GM12878 (cell line): ENCODE measurements at regions not wholly inside any gene's neighbourhood (a gene's known extent, or its start where the extent isn't known, plus 50 kb on each side); places are given as distances from the start of the nearest gene placed in this dataset.

Experiments
- ATAC-seq: fragments of 200-7000 bp; cut with Tn5 transposase; 3 replicates; pipeline ENCODE4 v1.9.1; 2020; ENCODE audit warnings: mild to moderate bottlenecking, moderate library complexity
- BruUV-seq: library from RNA; stranded (reverse); fragments of 400-500 nt; replicated peaks from 2 replicates; lab custom pipeline; 2021; lab: Mats Ljungman, UMichigan
- CTCF ChIA-PET: fragments of 300-600 bp; sonication (Branson Sonifier 250); formaldehyde crosslinking; extraction: SDS; loops from one replicate; lab custom pipeline; 2021; ENCODE audit warnings: inconsistent platforms; lab: Yijun Ruan, JAX
- POLR2A ChIA-PET: fragments of 350-600 bp; formaldehyde crosslinking; extraction: SDS; loops from one replicate; lab custom pipeline; 2021; ENCODE audit warnings: inconsistent platforms; lab: Charles Lee
- RAD21 ChIA-PET: fragments of 300-600 bp; sonication (Branson Sonifier 250); formaldehyde crosslinking; loops from one replicate; lab custom pipeline; 2023; ENCODE audit warnings: antibody characterized with exemption; ENCODE audit not compliant: unreplicated experiment; lab: Charles Lee
- SMC1A ChIA-PET: fragments of 300-600 bp; sonication (Branson Sonifier 250); formaldehyde crosslinking; loops from one replicate; lab custom pipeline; 2023; ENCODE audit not compliant: unreplicated experiment, uncharacterized antibody; lab: Charles Lee
- DNase-seq: peaks from one replicate; pipeline ENCODE4 v3.0.0-alpha.2; 2011; ENCODE audit warnings: low read depth, low spot score
- FAIRE-seq: peaks from 3 replicates; lab custom pipeline; 2011; peaks lifted over from hg19 to GRCh38; lab: Jason Lieb, UNC
- H2AFZ ChIP-seq: 2 replicates; pipeline ENCODE4 v1.6.0; 2011; ENCODE audit warnings: low read depth, low read length, control low read depth; ENCODE audit not compliant: control insufficient read depth
- H3K27ac ChIP-seq: 2 replicates; pipeline ENCODE4 v1.5.1; 2011; ENCODE audit warnings: control low read depth; ENCODE audit not compliant: control insufficient read depth, insufficient read depth
- H3K27me3 ChIP-seq, 2 experiments: replicated peaks in 1 of 2; 2 replicates each; pipeline versions ENCODE4 v1.6.0 to v1.6.1; 2011; ENCODE audit warnings: low read length in 1 of 2; ENCODE audit not compliant: control insufficient read depth in 2 of 2, insufficient read depth in 2 of 2
- H3K36me3 ChIP-seq, 2 experiments: 2 replicates each; pipeline ENCODE4 v1.5.1; 2011; ENCODE audit warnings: low read length in 1 of 2; ENCODE audit not compliant: control insufficient read depth in 2 of 2, insufficient read depth in 2 of 2
- H3K4me1 ChIP-seq: 2 replicates; pipeline ENCODE4 v1.6.1; 2011; ENCODE audit warnings: mild to moderate bottlenecking, low read length, moderate library complexity, mixed read lengths; ENCODE audit not compliant: control insufficient read depth, insufficient read depth
- H3K4me2 ChIP-seq: 2 replicates; pipeline ENCODE4 v1.6.0; 2011; ENCODE audit warnings: control low read depth; ENCODE audit not compliant: control insufficient read depth, insufficient read depth
- H3K4me3 ChIP-seq: fragments of 200-600 bp; sonication (generic); 2 replicates; pipeline ENCODE4 v1.5.1; 2016
- H3K79me2 ChIP-seq: 2 replicates; pipeline ENCODE4 v1.6.0; 2011; ENCODE audit warnings: low read length; ENCODE audit not compliant: control insufficient read depth, insufficient read depth
- H3K9ac ChIP-seq: 2 replicates; pipeline ENCODE4 v1.8.0; 2011; ENCODE audit warnings: low read length, control low read depth, mixed read lengths; ENCODE audit not compliant: control insufficient read depth, insufficient read depth
- H3K9me3 ChIP-seq: replicated peaks from 3 replicates; pipeline ENCODE4 v1.5.1; 2011; ENCODE audit warnings: mild to moderate bottlenecking, low read length; ENCODE audit not compliant: control insufficient read depth, insufficient read depth
- H4K20me1 ChIP-seq: 2 replicates; pipeline ENCODE4 v1.6.0; 2011; ENCODE audit not compliant: control insufficient read depth, insufficient read depth
- CBFB ChIP-seq: IDR thresholded peaks from 2 replicates; pipeline ENCODE4 v1.6.1; 2016; ENCODE audit warnings: antibody characterized with exemption, low read depth
- RAD21 ChIP-seq: IDR thresholded peaks from 2 replicates; pipeline ENCODE4 v1.6.1; 2011; ENCODE audit warnings: mild to moderate bottlenecking, low read depth, low read length, moderate library complexity; ENCODE audit not compliant: insufficient read depth
- SMC3 ChIP-seq: IDR thresholded peaks from 2 replicates; pipeline ENCODE4 v1.6.1; 2011; ENCODE audit warnings: low read length, improper control_type of control experiment, borderline replicate concordance
- STAT1 ChIP-seq: fragments of 450-650 bp; conservative IDR thresholded peaks from 2 replicates; pipeline ENCODE4 v1.6.1; 2014; ENCODE audit warnings: antibody characterized with exemption, mild to moderate bottlenecking
- TCF3 ChIP-seq: IDR thresholded peaks from 2 replicates; pipeline ENCODE4 v1.6.1; 2012; ENCODE audit warnings: low read depth, mild to moderate bottlenecking, low read length, borderline replicate concordance; ENCODE audit not compliant: insufficient read depth
- YY1 ChIP-seq: IDR thresholded peaks from 2 replicates; pipeline ENCODE4 v1.6.1; 2011; ENCODE audit warnings: low read depth, mild to moderate bottlenecking, low read length
- WGBS: methylation state at CpG from one replicate; pipeline ENCODE4 v1.1.6; 2016; ENCODE audit warnings: low lambda C conversion rate; ENCODE audit not compliant: insufficient replicate concordance, insufficient coverage; ENCODE audit errors: missing lambda C conversion rate; 5-methylcytosine and 5-hydroxymethylcytosine counted together
- in situ Hi-C: fragments of 300-500 bp; cut with MboI; formaldehyde crosslinking; loops from 9 replicates; pipeline ENCODE4 v1.14.3; 2018; ENCODE audit warnings: mixed read lengths
- intact Hi-C: fragments of 100-400 bp; cut with micrococcal nuclease; formaldehyde crosslinking; loops from one replicate; pipeline ENCODE4 v1.14.2; 2022; ENCODE audit not compliant: unreplicated experiment
- TF ChIP-seq, protein P1 (sequence below), 3 experiments: IDR thresholded peaks in 2 of 3; conservative IDR thresholded peaks in 1 of 3; 2 replicates each; pipeline ENCODE4 v1.5.1; 2011; ENCODE audit warnings: low read depth in 3 of 3, low read length in 3 of 3, mild to moderate bottlenecking in 3 of 3, control low read depth in 2 of 3, moderate library complexity in 2 of 3, inconsistent platforms in 1 of 3, mixed read lengths in 1 of 3; ENCODE audit not compliant: control insufficient read depth in 2 of 3, insufficient read depth in 1 of 3; ENCODE audit errors: extremely low read depth in 1 of 3

DNA sequence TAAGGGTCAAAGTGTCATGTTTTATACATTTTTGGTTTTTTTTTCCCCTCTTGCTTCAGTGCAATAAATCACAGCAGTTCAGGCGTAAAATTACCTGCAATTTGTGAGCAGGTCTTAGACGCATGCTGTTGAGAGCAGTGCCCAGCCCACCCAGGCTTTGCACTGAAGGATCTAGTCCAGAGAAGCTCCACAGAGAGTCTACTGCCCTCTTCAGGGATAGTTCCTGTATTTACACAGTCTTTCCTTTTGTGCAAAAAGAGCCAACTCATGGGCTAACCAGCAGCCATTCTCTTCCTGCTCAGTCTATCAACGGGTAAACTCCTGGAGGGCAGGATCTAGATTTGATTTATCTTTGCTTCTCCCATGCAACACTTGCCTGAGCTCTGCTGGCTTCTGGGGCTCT lies 82.2 kb upstream of the NAMPT start:
- RAD21 ChIA-PET, result interaction anchor here (0.5 to 7.0 kb wide), 8 partner anchors 21 to 195 kb away, joined by 3 to 82 read pairs (median 3); partner anchors contain the start of gene NAMPT
- SMC1A ChIA-PET, result interaction anchor here (0.8 to 4.0 kb wide), 12 partner anchors 9 to 189 kb away, joined by 3 to 56 read pairs (median 4); no protein-coding TSS in a partner anchor
- Histone ChIP-seq H3K79me2 (no peaks in the 10 kb centered on the region), H3K9me3 (no peaks in the 10 kb centered on the region; the same call in 2 of the 3 replicates), H3K36me3 (no peaks in the 10 kb centered on the region), H3K4me3 (no peak overlapping the region), H2AFZ (peak overlapping the region; percentile 52), H3K4me2 (no peak overlapping the region), H3K9ac (no peak overlapping the region), H3K27me3 (no peaks in the 10 kb centered on the region), H3K4me1 (no peaks in the 10 kb centered on the region), H4K20me1 (no peaks in the 10 kb centered on the region), H3K27ac (no peak overlapping the region)
- peak; percentile 80 for ATAC-seq
- BruUV-seq, result no TSS peak
- DNase-seq, result no peak
- CTCF ChIA-PET, result interaction anchor here (0.7 to 7.1 kb wide), 10 partner anchors 8 to 200 kb away, joined by 3 to 113 read pairs (median 6); partner anchors contain the start of gene NAMPT
- TF ChIP-seq TCF3 (no peak), STAT1 (no peak), RAD21 (peak; percentile 75), CBFB (no peak), YY1 (0 out of 2 replicates have a peak, but pooled peaks have one; percentile 29), SMC3 (peak; percentile 56; the same call in 1 of the 2 replicates)
- TF ChIP-seq, protein P1, sequence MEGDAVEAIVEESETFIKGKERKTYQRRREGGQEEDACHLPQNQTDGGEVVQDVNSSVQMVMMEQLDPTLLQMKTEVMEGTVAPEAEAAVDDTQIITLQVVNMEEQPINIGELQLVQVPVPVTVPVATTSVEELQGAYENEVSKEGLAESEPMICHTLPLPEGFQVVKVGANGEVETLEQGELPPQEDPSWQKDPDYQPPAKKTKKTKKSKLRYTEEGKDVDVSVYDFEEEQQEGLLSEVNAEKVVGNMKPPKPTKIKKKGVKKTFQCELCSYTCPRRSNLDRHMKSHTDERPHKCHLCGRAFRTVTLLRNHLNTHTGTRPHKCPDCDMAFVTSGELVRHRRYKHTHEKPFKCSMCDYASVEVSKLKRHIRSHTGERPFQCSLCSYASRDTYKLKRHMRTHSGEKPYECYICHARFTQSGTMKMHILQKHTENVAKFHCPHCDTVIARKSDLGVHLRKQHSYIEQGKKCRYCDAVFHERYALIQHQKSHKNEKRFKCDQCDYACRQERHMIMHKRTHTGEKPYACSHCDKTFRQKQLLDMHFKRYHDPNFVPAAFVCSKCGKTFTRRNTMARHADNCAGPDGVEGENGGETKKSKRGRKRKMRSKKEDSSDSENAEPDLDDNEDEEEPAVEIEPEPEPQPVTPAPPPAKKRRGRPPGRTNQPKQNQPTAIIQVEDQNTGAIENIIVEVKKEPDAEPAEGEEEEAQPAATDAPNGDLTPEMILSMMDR (IDR thresholded peaks at IDR 0.05 in 2 of 3, conservative IDR thresholded peaks at IDR 0.05 in 1 of 3; ENCODE audit: control insufficient read depth in 2 of 3, extremely low read depth in 1 of 3, insufficient read depth in 1 of 3, low read depth in 3 of 3, low read length in 3 of 3), result peak; percentile 35 to 48 (median 41); a peak in 5 of 6 replicates
- in situ Hi-C loops, result no loop called here
- no peak for FAIRE-seq
- intact Hi-C loops, result loop anchor here (1.0 to 5.0 kb wide), 2 partner anchors 95 to 191 kb away; no protein-coding TSS in a partner anchor
- 60% methylated on average over 3 of the region's 3 CpGs for WGBS
- POLR2A ChIA-PET, result interaction anchor here (1.2 kb wide), 1 partner anchor 187 kb away, joined by 3 read pairs; no protein-coding TSS in a partner anchor
